Astrocyte of the spinal cord (primary cell): ENCODE measurements at regions not wholly inside any gene's neighbourhood (a gene's known extent, or its start where the extent isn't known, plus 50 kb on each side); places are given as distances from the start of the nearest gene placed in this dataset.

ENCODE experiments used
- DNase-seq: peaks from one replicate; pipeline ENCODE4 v3.0.0; 2011; ENCODE audit warnings: low read depth, low spot score
- H3K4me3 ChIP-seq: 2 replicates; pipeline ENCODE4 v1.5.1; 2011; ENCODE audit warnings: low read depth, mild to moderate bottlenecking, low read length, moderate library complexity
- CTCF ChIP-seq: IDR thresholded peaks from 2 replicates; pipeline ENCODE4 v1.5.1; 2012; ENCODE audit warnings: low read depth, mild to moderate bottlenecking, low read length, inconsistent platforms
- in situ Hi-C: cut with HindIII; loops from 2 replicates; pipeline ENCODE4 v1.10.0; 2017; ENCODE audit warnings: low sequenced_read_pairs

GRCh38 chr13:107069108-107069776, 501.3 kb upstream of the ARGLU1 start:
- no peak for TF ChIP-seq CTCF
- no peak for DNase-seq
- in situ Hi-C loops: no loop called here
- no peak overlapping the region for H3K4me3 ChIP-seq

DNA sequence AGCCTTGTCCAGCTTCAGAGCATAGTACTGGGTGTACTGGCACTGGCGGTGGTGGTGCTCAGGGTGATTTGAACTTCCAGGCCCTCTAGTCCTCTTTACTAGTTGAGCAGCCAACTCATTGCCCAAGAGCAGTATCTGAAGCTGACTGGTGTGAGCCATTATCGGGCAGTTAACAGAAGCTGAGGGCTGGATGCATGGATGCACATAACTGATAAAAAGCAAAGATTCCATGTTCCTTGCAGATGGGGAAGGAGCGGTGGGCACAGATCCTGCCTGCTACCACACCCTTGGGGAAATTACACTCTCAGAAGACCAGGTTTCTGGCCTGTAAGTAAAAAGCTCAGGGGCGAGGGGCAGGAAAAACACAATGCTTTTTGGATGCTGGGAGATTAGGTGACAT, 499.4 kb upstream of the ARGLU1 start:
- DNase-seq: no peak
- no peak for TF ChIP-seq CTCF
- in situ Hi-C loops: no loop called here
- H3K4me3 ChIP-seq: no peak overlapping the region

GRCh38 chr13:107066355-107066754, 498.4 kb upstream of the ARGLU1 start:
- in situ Hi-C loops: no loop called here
- TF ChIP-seq CTCF: no peak
- H3K4me3 ChIP-seq: no peak overlapping the region
- DNase-seq: no peak

- no peak overlapping the region for H3K4me3 ChIP-seq
- in situ Hi-C loops: no loop called here
- TF ChIP-seq CTCF: no peak
- DNase-seq: no peak
Measured at GRCh38 chr13:107065036-107065435, 497.1 kb upstream of the ARGLU1 start.

- in situ Hi-C loops: no loop called here
- no peak overlapping the region for H3K4me3 ChIP-seq
- TF ChIP-seq CTCF: no peak
- no peak for DNase-seq
Measured at GRCh38 chr13:107057028-107057631, 489.2 kb upstream of the ARGLU1 start.

DNA sequence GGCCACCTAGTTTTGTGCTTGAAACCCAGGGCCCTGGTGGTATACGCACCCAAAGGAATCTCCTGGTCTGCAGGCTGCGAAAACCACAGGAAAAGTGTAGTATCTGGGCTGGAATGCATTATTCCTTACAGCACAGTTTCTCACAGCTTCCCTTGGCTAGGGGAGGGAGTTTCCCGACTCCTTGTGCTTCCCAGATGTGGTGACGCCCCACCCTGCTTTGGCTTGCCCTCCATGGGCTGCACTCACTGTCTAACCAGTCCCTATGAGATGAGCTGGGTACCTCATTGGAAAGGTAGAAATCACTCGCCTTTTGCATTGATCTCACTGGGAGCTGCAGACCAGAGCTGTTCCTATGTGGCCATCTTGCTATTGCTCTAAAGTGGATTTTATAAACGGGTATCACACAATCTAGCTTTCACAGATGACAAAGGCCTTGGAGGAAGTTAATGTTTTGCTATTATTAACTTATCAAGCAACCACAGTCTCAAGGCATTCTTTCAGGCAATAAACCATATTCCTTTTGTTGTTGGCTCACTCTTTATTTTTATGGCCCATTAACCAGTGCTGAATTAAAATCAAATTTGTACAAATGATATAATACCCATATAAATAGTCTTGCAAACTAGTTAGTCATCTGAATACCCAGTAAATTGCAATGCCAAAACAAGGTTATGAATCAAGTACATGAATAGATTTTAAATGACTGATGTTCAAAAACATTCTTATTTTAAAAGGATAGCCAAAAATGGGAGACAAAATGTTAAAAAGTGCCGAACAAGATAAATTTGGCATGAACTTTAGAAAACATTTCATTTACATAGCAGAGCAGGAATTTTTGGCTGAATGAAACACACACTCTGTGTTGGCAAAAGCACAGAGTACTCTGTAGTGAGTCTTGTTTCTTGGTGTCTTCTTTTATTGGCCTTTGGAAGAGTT, 475.4 kb upstream of the ARGLU1 start:
- no peak overlapping the region for H3K4me3 ChIP-seq
- DNase-seq: peak; percentile 3
- in situ Hi-C loops: no loop called here
- TF ChIP-seq CTCF: no peak
